ENCODE measurements at regions not wholly inside any gene's neighbourhood (a gene's known extent, or its start where the extent isn't known, plus 50 kb on each side); places are given as distances from the start of the nearest gene placed in this dataset.

GRCh38 chr14:40398981-40399380 lies 966.7 kb upstream of the FBXO33 start:
- in situ Hi-C loops (cut with HindIII; ENCODE audit: extremely low pct_ligation_motif_present, low pct_unique_long_range_greater_than_20kb) (no loop called here), intact Hi-C loops (cut with micrococcal nuclease; ENCODE audit: unreplicated experiment) (no loop called here)
- Histone ChIP-seq H4K20me1 (ENCODE audit: insufficient read depth, low read length) (no peaks in the 10 kb centered on the region), H3K36me3 (replicated peaks in 1 of 2; ENCODE audit: control insufficient read depth in 1 of 2, insufficient read depth in 2 of 2, low read length in 2 of 2) (no peaks in the 10 kb centered on the region), H3K79me2 (ENCODE audit: insufficient read depth, low read length) (no peaks in the 10 kb centered on the region), H3K27me3 (ENCODE audit: control insufficient read depth in 1 of 2, insufficient read depth in 2 of 2, low read length in 2 of 2) (no peaks in the 10 kb centered on the region), H3K4me1 (ENCODE audit: insufficient read depth, low read length) (no peaks in the 10 kb centered on the region), H3K9ac (ENCODE audit: insufficient read depth, low read depth, low read length) (no peak overlapping the region), H3K4me3 (replicated peaks in 1 of 3; ENCODE audit: insufficient read depth in 1 of 3, low read depth in 2 of 3, low read length in 3 of 3) (no peak overlapping the region), H3K9me3 (ENCODE audit: low read length) (peaks cover 78% of the 10 kb centered on the region), H2AFZ (ENCODE audit: low read length) (no peak overlapping the region), H3K27ac (ENCODE audit: extremely low read length, insufficient read depth, low read length) (no peak overlapping the region), H3K4me2 (ENCODE audit: low read depth, low read length) (no peak overlapping the region)
- ChIA-PET CTCF (ENCODE audit: low intra/inter-chr PET ratio, low total read pairs) (no interaction called here), POLR2A (no interaction called here)
- no peak for FAIRE-seq
- ATAC-seq = no peak
- DNase-seq (ENCODE audit: low spot score) = no peak
- WGBS (ENCODE audit: low lambda C conversion rate) = under 1% methylated on average over 2 of the region's 2 CpGs
- no TSS peak for BruUV-seq (replicated peaks)
- no peak for TF ChIP-seq ZNF12 (CRISPR knock-in tag; IDR thresholded peaks at IDR 0.05)
- TF ChIP-seq CEBPB (IDR thresholded peaks at IDR 0.05; ENCODE audit: borderline replicate concordance, low read depth, low read length) = peak; percentile 78; the same call in 1 of the 2 replicates
- peak; percentile 92 for TF ChIP-seq ATF7 (IDR thresholded peaks at IDR 0.05)
- TF ChIP-seq ATF7 (CRISPR knock-in tag; IDR thresholded peaks at IDR 0.05) = no peak
- TF ChIP-seq TBX3 (IDR thresholded peaks at IDR 0.05; ENCODE audit: borderline replicate concordance) = no peak
- TF ChIP-seq ZNF598 (CRISPR knock-in tag; IDR thresholded peaks at IDR 0.05; ENCODE audit: borderline replicate concordance) = no peak

- Histone ChIP-seq H3K9me3 (ENCODE audit: low read length) (peaks cover 82% of the 10 kb centered on the region), H3K4me2 (ENCODE audit: low read depth, low read length) (no peak overlapping the region), H3K4me1 (ENCODE audit: insufficient read depth, low read length) (no peaks in the 10 kb centered on the region), H3K9ac (ENCODE audit: insufficient read depth, low read depth, low read length) (no peak overlapping the region), H4K20me1 (ENCODE audit: insufficient read depth, low read length) (no peaks in the 10 kb centered on the region), H2AFZ (ENCODE audit: low read length) (no peak overlapping the region), H3K79me2 (ENCODE audit: insufficient read depth, low read length) (no peaks in the 10 kb centered on the region), H3K27ac (ENCODE audit: extremely low read length, insufficient read depth, low read length) (no peak overlapping the region), H3K4me3 (replicated peaks in 1 of 3; ENCODE audit: insufficient read depth in 1 of 3, low read depth in 2 of 3, low read length in 3 of 3) (no peak overlapping the region), H3K27me3 (ENCODE audit: control insufficient read depth in 1 of 2, insufficient read depth in 2 of 2, low read length in 2 of 2) (no peaks in the 10 kb centered on the region), H3K36me3 (replicated peaks in 1 of 2; ENCODE audit: control insufficient read depth in 1 of 2, insufficient read depth in 2 of 2, low read length in 2 of 2) (no peaks in the 10 kb centered on the region)
- in situ Hi-C loops (cut with HindIII; ENCODE audit: extremely low pct_ligation_motif_present, low pct_unique_long_range_greater_than_20kb) = no loop called here
- no peak for ATAC-seq
- intact Hi-C loops (cut with micrococcal nuclease; ENCODE audit: unreplicated experiment) = no loop called here
- ChIA-PET POLR2A (no interaction called here), CTCF (ENCODE audit: low intra/inter-chr PET ratio, low total read pairs) (no interaction called here)
- DNase-seq (ENCODE audit: low spot score) = no peak
- BruUV-seq (replicated peaks) = no TSS peak
- WGBS (ENCODE audit: low lambda C conversion rate) = 6% methylated on average over 3 of the region's 3 CpGs
- FAIRE-seq = no peak
- TF ChIP-seq ZNF562 (CRISPR knock-in tag; IDR thresholded peaks at IDR 0.05; ENCODE audit: borderline replicate concordance) (no peak), DMTF1 (CRISPR knock-in tag; IDR thresholded peaks at IDR 0.05) (no peak), ZNF296 (CRISPR knock-in tag; conservative IDR thresholded peaks at IDR 0.05) (no peak), ETV5 (CRISPR knock-in tag; IDR thresholded peaks at IDR 0.05; ENCODE audit: borderline replicate concordance) (no peak), REPIN1 (CRISPR knock-in tag; IDR thresholded peaks at IDR 0.05; ENCODE audit: borderline replicate concordance, low read depth) (no peak), SP4 (CRISPR knock-in tag; IDR thresholded peaks at IDR 0.05) (no peak), PAXIP1 (CRISPR knock-in tag; conservative IDR thresholded peaks at IDR 0.05) (no peak)
Observed at GRCh38 chr14:40394634-40395340, 962.6 kb upstream of the FBXO33 start.

Measured in HepG2 (cell line).